Neural crest cell (in vitro differentiated cells): ENCODE measurements at regions not wholly inside any gene's neighbourhood (a gene's known extent, or its start where the extent isn't known, plus 50 kb on each side); places are given as distances from the start of the nearest gene placed in this dataset.
"Not testable (repeated sequence)": the region's sequence is repeated elsewhere in the genome, so short reads cannot be mapped to it uniquely, and the experiment has no call there.

Experiments used
- DNase-seq: peaks from one replicate; pipeline ENCODE4 v3.0.0; 2021; ENCODE audit warnings: low read depth, mixed read lengths, low spot score
- H3K27ac Mint-ChIP-seq: one replicate; pipeline ENCODE4 v1.8.0; 2021; ENCODE audit warnings: mild to moderate bottlenecking, mixed read lengths; ENCODE audit not compliant: unreplicated experiment
- H3K27me3 Mint-ChIP-seq: 2 replicates; pipeline ENCODE4 v1.8.0; 2021; ENCODE audit warnings: low read depth, mild to moderate bottlenecking, mixed read lengths
- H3K36me3 Mint-ChIP-seq: 2 replicates; pipeline ENCODE4 v1.8.0; 2021; ENCODE audit warnings: low read depth, mild to moderate bottlenecking, mixed read lengths
- H3K4me1 Mint-ChIP-seq: 2 replicates; pipeline ENCODE4 v1.8.0; 2021; ENCODE audit warnings: mixed read lengths
- H3K4me3 Mint-ChIP-seq: one replicate; pipeline ENCODE4 v1.8.0; 2021; ENCODE audit warnings: mild to moderate bottlenecking, mixed read lengths
- H3K9me3 Mint-ChIP-seq: 2 replicates; pipeline ENCODE4 v1.8.0; 2021; ENCODE audit warnings: mixed read lengths
- TF ChIP-seq, protein P1 (sequence below): fragments of 200-600 bp; sonication (generic); conservative IDR thresholded peaks from 2 replicates; pipeline ENCODE4 v1.5.0; 2021; ENCODE audit warnings: antibody characterized with exemption, mild to moderate bottlenecking

DNA sequence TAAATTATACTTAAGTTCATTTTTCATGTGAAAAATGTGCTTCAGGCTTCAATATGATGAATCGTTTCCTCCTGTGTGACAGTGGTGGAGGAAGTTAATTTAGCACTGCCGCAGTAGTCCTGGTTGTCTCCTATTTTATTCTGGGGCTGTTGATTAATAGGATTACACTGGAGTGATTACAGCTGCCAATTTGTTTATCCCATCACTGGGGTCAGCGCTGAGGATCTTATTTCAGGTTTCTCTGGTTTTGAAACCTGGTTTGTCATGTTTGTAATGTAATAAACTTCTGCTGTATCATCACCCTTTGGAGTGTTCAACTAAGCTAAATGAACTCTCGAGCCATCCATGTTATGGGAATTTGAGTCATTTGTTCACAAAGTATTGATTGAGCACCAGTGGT, 241.7 kb upstream of the KCNN2 start:
- Mint-ChIP-seq H3K4me3 (no peak overlapping the region), H3K36me3 (no peaks in the 10 kb centered on the region), H3K27me3 (peaks cover 2% of the 10 kb centered on the region), H3K27ac (no peak overlapping the region), H3K4me1 (no peaks in the 10 kb centered on the region), H3K9me3 (no peaks in the 10 kb centered on the region)
- TF ChIP-seq, protein P1, sequence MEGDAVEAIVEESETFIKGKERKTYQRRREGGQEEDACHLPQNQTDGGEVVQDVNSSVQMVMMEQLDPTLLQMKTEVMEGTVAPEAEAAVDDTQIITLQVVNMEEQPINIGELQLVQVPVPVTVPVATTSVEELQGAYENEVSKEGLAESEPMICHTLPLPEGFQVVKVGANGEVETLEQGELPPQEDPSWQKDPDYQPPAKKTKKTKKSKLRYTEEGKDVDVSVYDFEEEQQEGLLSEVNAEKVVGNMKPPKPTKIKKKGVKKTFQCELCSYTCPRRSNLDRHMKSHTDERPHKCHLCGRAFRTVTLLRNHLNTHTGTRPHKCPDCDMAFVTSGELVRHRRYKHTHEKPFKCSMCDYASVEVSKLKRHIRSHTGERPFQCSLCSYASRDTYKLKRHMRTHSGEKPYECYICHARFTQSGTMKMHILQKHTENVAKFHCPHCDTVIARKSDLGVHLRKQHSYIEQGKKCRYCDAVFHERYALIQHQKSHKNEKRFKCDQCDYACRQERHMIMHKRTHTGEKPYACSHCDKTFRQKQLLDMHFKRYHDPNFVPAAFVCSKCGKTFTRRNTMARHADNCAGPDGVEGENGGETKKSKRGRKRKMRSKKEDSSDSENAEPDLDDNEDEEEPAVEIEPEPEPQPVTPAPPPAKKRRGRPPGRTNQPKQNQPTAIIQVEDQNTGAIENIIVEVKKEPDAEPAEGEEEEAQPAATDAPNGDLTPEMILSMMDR: no peak
- DNase-seq: no peak

DNA sequence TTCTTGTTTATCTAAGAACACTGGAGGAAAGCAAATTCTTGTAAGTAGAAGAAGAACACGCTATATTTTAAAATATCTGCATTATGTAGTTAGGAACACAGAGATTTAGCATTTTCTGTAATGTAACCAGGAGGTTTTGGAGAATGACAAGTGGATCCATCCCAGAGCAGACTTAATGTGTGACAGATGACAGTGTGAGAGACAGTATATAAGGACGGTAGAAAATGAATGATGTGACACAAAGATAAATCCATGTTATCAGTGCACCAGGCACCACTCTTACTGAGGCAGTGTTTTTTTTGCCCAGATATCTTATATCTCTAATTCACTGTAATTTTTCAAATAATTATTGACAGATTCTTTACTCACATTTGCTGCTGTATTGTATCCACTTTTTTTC, 239.0 kb upstream of the KCNN2 start:
- Mint-ChIP-seq H3K27ac (no peak overlapping the region), H3K36me3 (no peaks in the 10 kb centered on the region), H3K27me3 (no peaks in the 10 kb centered on the region), H3K4me1 (no peaks in the 10 kb centered on the region), H3K4me3 (no peak overlapping the region), H3K9me3 (peaks cover 5% of the 10 kb centered on the region)
- DNase-seq: no peak
- TF ChIP-seq, protein P1: no peak

DNA sequence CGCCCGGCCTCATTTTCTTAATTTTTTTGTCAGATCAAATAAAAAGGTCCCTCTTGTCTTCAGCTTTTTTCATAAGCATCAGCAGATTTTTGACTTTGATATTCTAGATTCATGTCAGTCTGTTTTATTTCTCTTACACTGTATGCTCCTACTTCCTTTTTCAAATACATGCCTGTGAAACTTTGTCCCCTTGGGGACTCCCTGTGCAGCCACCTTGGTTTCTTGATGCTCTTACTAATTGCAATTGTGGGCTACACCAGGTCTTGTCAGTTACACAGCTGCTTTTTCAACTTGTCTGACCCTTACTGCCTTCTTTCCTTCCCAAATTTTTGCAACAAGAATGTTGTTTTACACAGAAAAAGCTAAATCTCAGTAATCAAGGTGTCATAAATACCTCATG, 238.2 kb upstream of the KCNN2 start:
- no peak for DNase-seq
- H3K36me3 Mint-ChIP-seq: no peaks in the 10 kb centered on the region
- H3K4me3 Mint-ChIP-seq: no peak overlapping the region
- TF ChIP-seq, protein P1: no peak
- no peak overlapping the region for H3K27ac Mint-ChIP-seq
- H3K27me3 Mint-ChIP-seq: no peaks in the 10 kb centered on the region
- peaks cover 7% of the 10 kb centered on the region for H3K9me3 Mint-ChIP-seq
- H3K4me1 Mint-ChIP-seq: no peaks in the 10 kb centered on the region

DNA sequence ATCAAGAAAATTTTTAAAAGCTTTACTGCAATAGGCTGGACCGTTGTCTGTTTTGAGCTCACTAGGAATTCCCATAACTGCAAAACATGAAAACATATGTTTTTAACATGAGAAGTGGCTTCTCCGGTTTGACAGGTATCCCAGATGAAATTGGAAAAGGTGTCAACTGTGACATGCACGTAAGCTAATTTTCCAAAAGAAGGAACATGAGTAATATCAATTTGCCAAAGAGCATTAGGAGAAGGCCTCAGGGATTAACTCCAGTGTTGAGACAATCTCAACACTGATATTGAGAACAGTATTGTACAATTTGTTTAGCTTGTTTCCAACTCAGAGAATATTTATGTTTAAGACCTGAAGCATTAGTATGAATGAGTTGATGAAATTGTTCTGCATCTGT, 215.5 kb upstream of the KCNN2 start:
- Mint-ChIP-seq H3K36me3 (peaks cover 9% of the 10 kb centered on the region), H3K4me3 (no peak overlapping the region), H3K27me3 (no peaks in the 10 kb centered on the region), H3K4me1 (no peaks in the 10 kb centered on the region), H3K9me3 (peaks cover 25% of the 10 kb centered on the region), H3K27ac (no peak overlapping the region)
- TF ChIP-seq, protein P1: no peak
- no peak for DNase-seq

DNA sequence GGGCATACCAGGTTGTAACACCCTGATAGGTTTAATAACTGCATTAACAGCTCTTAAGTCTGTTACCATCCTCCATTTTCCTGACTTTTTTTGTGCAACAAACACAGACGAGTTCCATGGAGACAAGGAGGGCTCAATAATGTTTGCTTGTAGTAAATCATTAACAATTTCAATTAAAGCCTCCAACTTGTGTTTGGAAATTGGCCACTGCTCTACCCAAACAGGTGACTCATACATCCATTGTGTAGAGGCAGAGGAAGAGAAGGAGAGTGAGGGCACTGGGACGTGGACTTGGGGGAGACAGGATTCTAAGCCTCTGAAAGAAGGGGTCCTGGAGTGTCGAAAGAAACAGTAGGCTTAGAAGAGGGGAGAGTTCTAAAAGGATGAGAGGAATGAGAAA, 213.6 kb upstream of the KCNN2 start:
- Mint-ChIP-seq H3K4me1 (no peaks in the 10 kb centered on the region), H3K9me3 (peaks cover 25% of the 10 kb centered on the region), H3K36me3 (peaks cover 9% of the 10 kb centered on the region), H3K4me3 (no peak overlapping the region), H3K27ac (no peak overlapping the region), H3K27me3 (no peaks in the 10 kb centered on the region)
- no peak for DNase-seq
- TF ChIP-seq, protein P1: no peak

DNA sequence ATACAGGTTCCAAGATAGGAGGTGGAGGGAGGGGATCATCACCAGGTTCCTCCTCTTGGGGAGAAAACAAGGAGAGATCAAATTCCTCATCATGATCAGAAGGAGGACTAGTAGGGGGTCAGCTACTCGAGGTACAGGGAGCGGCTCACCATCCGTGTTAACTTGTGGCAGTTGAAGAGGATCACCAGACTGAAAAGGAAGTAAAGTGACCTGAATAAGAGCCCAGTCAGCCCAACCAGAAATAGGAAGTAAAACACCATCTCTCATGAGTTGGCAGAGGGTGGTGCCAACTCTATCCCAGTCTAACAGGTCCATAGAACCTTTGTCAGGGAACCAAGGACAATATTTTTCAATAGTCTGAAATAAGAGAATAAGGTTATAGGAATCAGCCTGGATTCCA, 213.1 kb upstream of the KCNN2 start:
- H3K27me3 Mint-ChIP-seq, H3K4me3 Mint-ChIP-seq, DNase-seq, H3K36me3 Mint-ChIP-seq, H3K27ac Mint-ChIP-seq, H3K4me1 Mint-ChIP-seq: not testable (repeated sequence)
- H3K9me3 Mint-ChIP-seq: peaks cover 25% of the 10 kb centered on the region
